GM23248 (cell line): ENCODE measurements at regions not wholly inside any gene's neighbourhood (a gene's known extent, or its start where the extent isn't known, plus 50 kb on each side); places are given as distances from the start of the nearest gene placed in this dataset.

ENCODE experiments used
- EZH2 ChIP-seq: fragments of 200-600 bp; sonication (generic); IDR thresholded peaks from 2 replicates; pipeline ENCODE4 v1.6.1; 2018; ENCODE audit warnings: antibody characterized with exemption, mild to moderate bottlenecking; ENCODE audit not compliant: insufficient read depth, poor library complexity, severe bottlenecking
- EZH2phosphoT487 ChIP-seq: fragments of 200-600 bp; sonication (generic); IDR thresholded peaks from 2 replicates; pipeline ENCODE4 v1.6.1; 2018; ENCODE audit warnings: antibody characterized with exemption, moderate library complexity, mild to moderate bottlenecking, low read depth; ENCODE audit not compliant: insufficient read depth

- no peak for TF ChIP-seq EZH2phosphoT487
- TF ChIP-seq EZH2: no peak
Observed at GRCh38 chr2:239831861-239832489, 193.2 kb downstream of the NDUFA10 start.
